HG03066 (cell line): ENCODE measurements at regions not wholly inside any gene's neighbourhood (a gene's known extent, or its start where the extent isn't known, plus 50 kb on each side); places are given as distances from the start of the nearest gene placed in this dataset.

Experiments
- ATAC-seq: cut with Tn5 transposase; IDR thresholded peaks from one replicate; pipeline ENCODE4 v1.9.1; 2021; ENCODE audit warnings: low read depth; ENCODE audit not compliant: unreplicated experiment

GRCh38 chr3:25120665-25121064, 307.4 kb upstream of the RARB start:
- ATAC-seq = no peak

- no peak for ATAC-seq
Observed at GRCh38 chr3:25125201-25125600, 302.9 kb upstream of the RARB start.

- no peak for ATAC-seq
Observed at GRCh38 chr3:25128735-25129134, 299.3 kb upstream of the RARB start.

- no peak for ATAC-seq
Observed at GRCh38 chr3:25130724-25131520, 297.1 kb upstream of the RARB start.

GRCh38 chr3:25133588-25133987, 294.5 kb upstream of the RARB start:
- no peak for ATAC-seq

- no peak for ATAC-seq
Observed at GRCh38 chr3:25137606-25138005, 290.5 kb upstream of the RARB start.

GRCh38 chr3:25139267-25139666, 288.8 kb upstream of the RARB start:
- no peak for ATAC-seq

- no peak for ATAC-seq
Observed at GRCh38 chr3:25142609-25143355, 285.3 kb upstream of the RARB start.

GRCh38 chr3:25143356-25144025, 284.6 kb upstream of the RARB start:
- no peak for ATAC-seq

GRCh38 chr3:25144430-25144829, 283.6 kb upstream of the RARB start:
- ATAC-seq = no peak

- no peak for ATAC-seq
Observed at GRCh38 chr3:25145176-25145575, 282.9 kb upstream of the RARB start.

GRCh38 chr3:25150199-25150598, 277.9 kb upstream of the RARB start:
- no peak for ATAC-seq

- no peak for ATAC-seq
Observed at GRCh38 chr3:25151281-25151902, 276.7 kb upstream of the RARB start.

GRCh38 chr3:25151903-25152295, 276.2 kb upstream of the RARB start:
- ATAC-seq = no peak

GRCh38 chr3:25153136-25153535, 274.9 kb upstream of the RARB start:
- ATAC-seq = no peak

GRCh38 chr3:25153561-25153960, 274.5 kb upstream of the RARB start:
- ATAC-seq = no peak

GRCh38 chr3:25155652-25156471, 272.2 kb upstream of the RARB start:
- ATAC-seq = no peak

- ATAC-seq = no peak
Observed at GRCh38 chr3:25156626-25157025, 271.4 kb upstream of the RARB start.

GRCh38 chr3:25165306-25165705, 262.8 kb upstream of the RARB start:
- no peak for ATAC-seq

- ATAC-seq = no peak
Observed at GRCh38 chr3:25166016-25166415, 262.0 kb upstream of the RARB start.
